Spleen (tissue), 11 donors: ENCODE measurements at regions not wholly inside any gene's neighbourhood (a gene's known extent, or its start where the extent isn't known, plus 50 kb on each side); places are given as distances from the start of the nearest gene placed in this dataset.
"Not testable (repeated sequence)": the region's sequence is repeated elsewhere in the genome, so short reads cannot be mapped to it uniquely, and the experiment has no call there.

ENCODE experiments used
- DNase-seq: peaks from one replicate; pipeline ENCODE4 v3.0.0-alpha.2; 2020
- H3K27ac ChIP-seq, 8 donors: fragments of 200-600 bp; sonication (generic) in 7 of 8; 1 replicate in 4 of 8; 2 replicates in 4 of 8; pipeline versions ENCODE4 v1.5.0 to v1.8.0; 2016 to 2021; ENCODE audit warnings: inconsistent platforms in 4 of 8, mild to moderate bottlenecking in 4 of 8, moderate library complexity in 1 of 8
- H3K27me3 ChIP-seq, 7 donors: fragments of 200-600 bp; sonication (generic) in 6 of 7; replicated peaks in 1 of 7; 1 replicate in 4 of 7; 2 replicates in 3 of 7; pipeline versions ENCODE4 v1.5.0 to v1.8.0; 2016 to 2021; ENCODE audit warnings: inconsistent platforms in 3 of 7, mild to moderate bottlenecking in 1 of 7
- H3K36me3 ChIP-seq, 6 donors: fragments of 200-600 bp; sonication (generic) in 5 of 6; 1 replicate in 4 of 6; 2 replicates in 2 of 6; pipeline versions ENCODE4 v1.5.0 to v1.8.0; 2016 to 2021; ENCODE audit warnings: inconsistent platforms in 2 of 6
- H3K4me1 ChIP-seq, 6 donors: fragments of 200-600 bp; sonication (generic) in 5 of 6; 1 replicate in 3 of 6; 2 replicates in 3 of 6; pipeline versions ENCODE4 v1.5.0 to v1.8.0; 2016 to 2021; ENCODE audit warnings: inconsistent platforms in 3 of 6
- H3K4me3 ChIP-seq, 8 donors: fragments of 200-600 bp; sonication (generic) in 7 of 8; 1 replicate in 4 of 8; 2 replicates in 4 of 8; pipeline versions ENCODE4 v1.5.0 to v1.8.0; 2016 to 2021; ENCODE audit warnings: inconsistent platforms in 4 of 8, mild to moderate bottlenecking in 4 of 8, moderate library complexity in 2 of 8
- H3K9me3 ChIP-seq, 8 donors: fragments of 200-600 bp; sonication (generic) in 7 of 8; 1 replicate in 4 of 8; 2 replicates in 4 of 8; pipeline versions ENCODE4 v1.5.0 to v1.8.0; 2016 to 2021; ENCODE audit warnings: inconsistent platforms in 4 of 8
- POLR2A ChIP-seq, 3 donors: fragments of 450-650 bp; IDR thresholded peaks; one replicate each; pipeline ENCODE4 v1.5.1; 2017; ENCODE audit warnings: antibody characterized with exemption in 3 of 3, mild to moderate bottlenecking in 1 of 3
- POLR2AphosphoS5 ChIP-seq, 3 donors: sonication (generic); formaldehyde crosslinking; IDR thresholded peaks; one replicate each; pipeline ENCODE4 v1.5.1; 2017; ENCODE audit warnings: antibody characterized with exemption in 3 of 3
- WGBS, 5 donors: extraction: QIAGEN DNeasy Blood & Tissue Kit in 3 of 5; methylation state at CpG; one replicate each; pipeline versions ENCODE4 v1.1.5 to v1.1.7; 2013 to 2018; 5-methylcytosine and 5-hydroxymethylcytosine counted together
- intact Hi-C: fragments of 100-400 bp; cut with DNase I; formaldehyde crosslinking; loops from one replicate; pipeline ENCODE4 v1.15.0; 2023; ENCODE audit warnings: low total_unique reads
- TF ChIP-seq, protein P1 (sequence below), 11 experiments: fragments of 200-600 bp in 7 of 11; fragments of 450-650 bp in 4 of 11; sonication (generic) in 4 of 11; IDR thresholded peaks in 8 of 11; conservative IDR thresholded peaks in 3 of 11; 1 replicate in 7 of 11; 2 replicates in 4 of 11; pipeline versions ENCODE4 v1.4.0 to v1.8.0; 2016 to 2021; ENCODE audit warnings: antibody characterized with exemption in 11 of 11, inconsistent platforms in 4 of 11, mild to moderate bottlenecking in 1 of 11
- donor health status: healthy with polysubstance abuse.
- donor health status: DM: no; HTN: no; CAD: no; lungs with moderate emphysema.
- donor health status: DM: no; HTN: no; CAD: no.
- donor health status: Bipolar disorder and iron deficiency.
- donor health status: healthy.
- donor health status: DM: no; HTN: no; CAD: no.
- donor health status: DM: yes; HTN: yes; CAD: no.

DNA sequence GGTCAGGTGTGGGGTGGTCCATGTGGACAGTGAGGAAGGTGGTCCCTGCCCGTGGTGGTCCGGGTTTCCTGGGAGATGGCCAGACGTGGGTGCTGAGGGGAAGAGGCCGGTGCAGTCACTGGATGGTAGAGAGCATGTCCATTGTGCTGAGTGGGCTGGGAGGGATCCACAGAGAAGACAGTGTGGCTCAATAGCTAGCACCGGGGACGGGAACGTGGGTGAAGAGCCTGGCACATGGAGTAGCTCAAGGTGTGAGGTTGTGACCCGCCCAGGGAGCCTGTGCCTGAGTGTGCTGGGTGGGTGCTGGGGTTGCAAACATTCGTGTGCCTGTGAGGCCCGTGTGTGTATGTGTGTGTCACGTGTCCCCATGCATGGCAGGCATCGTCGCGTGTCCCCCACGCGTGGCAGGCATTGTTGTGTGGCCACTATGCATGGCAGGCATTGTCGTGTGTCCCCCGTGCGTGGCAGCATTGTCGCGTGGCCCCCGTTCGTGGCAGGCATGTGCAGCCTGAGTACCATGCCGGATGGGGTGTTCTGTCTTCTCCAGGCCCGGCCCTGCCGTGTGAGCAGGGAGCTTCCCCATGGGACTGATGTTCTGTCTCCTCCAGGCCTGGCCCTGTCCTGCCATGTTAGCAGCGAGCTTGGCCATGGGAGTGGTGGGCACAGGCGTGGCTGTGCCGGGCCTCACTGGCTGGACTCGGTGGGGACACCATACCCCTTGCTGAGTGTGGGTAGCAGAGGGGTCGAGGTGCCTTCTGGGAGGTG lies 205.0 kb downstream of the TMEM121 start:
- intact Hi-C loops, H3K27me3 ChIP-seq, H3K4me3 ChIP-seq, H3K36me3 ChIP-seq, H3K4me1 ChIP-seq, H3K27ac ChIP-seq: not testable (repeated sequence)
- WGBS, 5 donors: 77 to 90% (median 81%) methylated on average over 24 to 31 of the region's 31 CpGs
- H3K9me3 ChIP-seq: peaks cover 0 to 14% (median 10%) of the 10 kb centered on the region in 8 donors
- DNase-seq: peak; percentile 61

DNA sequence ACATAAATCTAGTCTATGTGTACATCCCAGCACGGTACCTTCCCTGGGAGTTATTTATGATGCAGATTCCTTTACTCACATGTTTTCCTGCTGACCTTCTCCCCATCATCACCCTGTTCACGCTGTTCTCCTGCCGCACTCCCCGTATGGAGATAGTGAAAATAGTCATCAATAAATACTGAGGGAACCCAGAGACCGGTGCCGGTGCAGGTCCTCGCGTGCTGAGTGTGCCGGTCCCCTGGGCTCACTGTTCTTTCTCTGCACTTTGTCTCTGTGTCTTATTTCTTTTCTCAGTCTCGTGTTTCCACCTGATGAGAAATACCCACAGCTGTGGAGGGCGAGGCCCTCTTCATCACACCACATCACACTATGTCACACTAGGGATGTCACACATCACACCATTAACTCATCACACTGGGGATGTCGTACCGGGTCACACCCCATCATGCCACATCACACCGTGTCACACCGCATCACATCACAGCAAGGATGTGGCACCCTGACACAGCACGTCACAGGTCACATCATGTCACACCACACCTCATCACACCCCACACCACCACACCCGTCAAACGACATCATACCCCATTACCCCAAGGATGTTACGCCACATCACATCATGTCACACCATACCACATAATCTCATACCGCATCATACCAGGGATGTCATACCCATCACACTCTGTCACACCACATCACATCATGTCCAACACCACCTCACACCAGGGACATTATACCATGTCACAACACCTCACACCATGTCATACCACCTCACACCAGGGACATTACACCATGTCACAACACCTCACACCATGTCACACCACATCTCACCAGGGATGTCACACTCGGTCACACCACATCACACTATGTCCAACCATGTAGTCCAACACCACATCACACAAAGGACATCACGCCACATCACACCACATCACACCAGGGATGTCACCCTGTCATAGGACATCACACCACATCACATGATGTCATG lies 207.0 kb downstream of the TMEM121 start:
- no peak overlapping the region for H3K4me3 ChIP-seq
- intact Hi-C loops: no loop called here
- WGBS, 5 donors: 85 to 89% (median 86%) methylated on average over 22 of the region's 22 CpGs
- no peak for DNase-seq
- TF ChIP-seq POLR2AphosphoS5 (IDR thresholded peaks at IDR 0.05) (no peak), POLR2A (IDR thresholded peaks at IDR 0.05) (no peak)
- TF ChIP-seq, protein P1, sequence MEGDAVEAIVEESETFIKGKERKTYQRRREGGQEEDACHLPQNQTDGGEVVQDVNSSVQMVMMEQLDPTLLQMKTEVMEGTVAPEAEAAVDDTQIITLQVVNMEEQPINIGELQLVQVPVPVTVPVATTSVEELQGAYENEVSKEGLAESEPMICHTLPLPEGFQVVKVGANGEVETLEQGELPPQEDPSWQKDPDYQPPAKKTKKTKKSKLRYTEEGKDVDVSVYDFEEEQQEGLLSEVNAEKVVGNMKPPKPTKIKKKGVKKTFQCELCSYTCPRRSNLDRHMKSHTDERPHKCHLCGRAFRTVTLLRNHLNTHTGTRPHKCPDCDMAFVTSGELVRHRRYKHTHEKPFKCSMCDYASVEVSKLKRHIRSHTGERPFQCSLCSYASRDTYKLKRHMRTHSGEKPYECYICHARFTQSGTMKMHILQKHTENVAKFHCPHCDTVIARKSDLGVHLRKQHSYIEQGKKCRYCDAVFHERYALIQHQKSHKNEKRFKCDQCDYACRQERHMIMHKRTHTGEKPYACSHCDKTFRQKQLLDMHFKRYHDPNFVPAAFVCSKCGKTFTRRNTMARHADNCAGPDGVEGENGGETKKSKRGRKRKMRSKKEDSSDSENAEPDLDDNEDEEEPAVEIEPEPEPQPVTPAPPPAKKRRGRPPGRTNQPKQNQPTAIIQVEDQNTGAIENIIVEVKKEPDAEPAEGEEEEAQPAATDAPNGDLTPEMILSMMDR (IDR thresholded peaks at IDR 0.05 in 8 of 11, conservative IDR thresholded peaks at IDR 0.05 in 3 of 11): no peak
- no peaks in the 10 kb centered on the region for H3K36me3 ChIP-seq
- no peaks in the 10 kb centered on the region for H3K27me3 ChIP-seq
- H3K4me1 ChIP-seq: no peaks in the 10 kb centered on the region
- H3K27ac ChIP-seq: peak overlapping the region in 1 of 8 donors; percentile 17
- peaks cover 0 to 7% (median 3%) of the 10 kb centered on the region in 8 donors for H3K9me3 ChIP-seq

DNA sequence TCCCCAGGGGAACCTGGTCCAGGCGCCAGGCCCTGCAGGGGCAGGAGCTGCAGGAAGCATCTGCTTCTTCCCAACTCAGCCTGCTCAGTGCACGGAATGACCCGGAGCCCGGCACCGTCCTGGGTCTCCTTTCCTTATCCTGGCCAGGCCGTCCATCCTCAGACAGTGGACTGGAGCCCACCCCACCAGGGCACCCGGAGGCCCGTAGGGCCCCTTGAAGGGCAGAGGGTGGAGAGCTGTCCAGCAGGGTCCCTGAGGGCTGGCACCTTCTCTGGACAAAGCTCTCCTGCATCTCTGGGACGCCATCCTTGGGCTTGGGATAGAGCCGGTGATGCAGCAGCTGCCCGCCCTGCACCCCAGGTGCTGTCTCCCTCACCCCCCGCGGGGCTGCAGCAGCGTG lies 207.9 kb downstream of the TMEM121 start:
- intact Hi-C loops, H3K27ac ChIP-seq, H3K4me3 ChIP-seq, DNase-seq, H3K27me3 ChIP-seq, H3K9me3 ChIP-seq, H3K36me3 ChIP-seq, H3K4me1 ChIP-seq: not testable (repeated sequence)
- WGBS, 5 donors: 82 to 88% (median 85%) methylated on average over 3 to 10 of the region's 14 CpGs

GRCh38 chr14:105736331-105736730 lies 209.9 kb downstream of the TMEM121 start:
- peak; percentile 65 for DNase-seq
- H3K9me3 ChIP-seq, H3K4me3 ChIP-seq, H3K36me3 ChIP-seq, H3K4me1 ChIP-seq, H3K27me3 ChIP-seq, intact Hi-C loops, H3K27ac ChIP-seq: not testable (repeated sequence)
- 82 to 90% (median 83%) methylated on average over 11 to 16 of the region's 20 CpGs; no CpG with 5 or more reads in 2 of the 5 donors for WGBS, 5 donors

- TF ChIP-seq POLR2A (IDR thresholded peaks at IDR 0.05) (no peak), POLR2AphosphoS5 (IDR thresholded peaks at IDR 0.05) (peak in 2 of 3 donors; percentile 33 to 35)
- TF ChIP-seq, protein P1 (IDR thresholded peaks at IDR 0.05 in 8 of 11, conservative IDR thresholded peaks at IDR 0.05 in 3 of 11): no peak
- intact Hi-C loops: no loop called here
Measured at GRCh38 chr14:105737504-105738246, 211.3 kb downstream of the TMEM121 start.

More at GRCh38 chr14:105737504-105738246, 211.3 kb downstream of the TMEM121 start:
- no peak overlapping the region for H3K27ac ChIP-seq
- H3K4me1 ChIP-seq: no peaks in the 10 kb centered on the region
- H3K27me3 ChIP-seq: no peaks in the 10 kb centered on the region
- peak; percentile 59 for DNase-seq
- WGBS, 5 donors: 79 to 89% (median 86%) methylated on average over 11 to 17 of the region's 17 CpGs
- no peak overlapping the region for H3K4me3 ChIP-seq
- H3K36me3 ChIP-seq: no peaks in the 10 kb centered on the region
- no peaks in the 10 kb centered on the region for H3K9me3 ChIP-seq
